SK-N-SH treated with all-trans-retinoic acid at 6 μM for 48 hours (cell line): ENCODE measurements at regions not wholly inside any gene's neighbourhood (a gene's known extent, or its start where the extent isn't known, plus 50 kb on each side); places are given as distances from the start of the nearest gene placed in this dataset.
A peak's percentile ranks its signal among the peaks of the same experiment; 100 is the strongest.
"Not testable (repeated sequence)": the region's sequence is repeated elsewhere in the genome, so short reads cannot be mapped to it uniquely, and the experiment has no call there.

Source experiments
- ATAC-seq: fragments of 200-7000 bp; cut with Tn5 transposase; 3 replicates; pipeline ENCODE4 v1.9.1; 2020; ENCODE audit warnings: mild to moderate bottlenecking, moderate library complexity
- BACH2 ChIP-seq: fragments of 250-450 bp; sonication (Bioruptor Pico); IDR thresholded peaks from 2 replicates; pipeline ENCODE4 v1.9.0; 2021; ENCODE audit warnings: mild to moderate bottlenecking, borderline replicate concordance
- CSDC2 ChIP-seq: fragments of 250-450 bp; sonication (Bioruptor Pico); IDR thresholded peaks from 2 replicates; pipeline ENCODE4 v1.5.0; 2020; ENCODE audit warnings: mild to moderate bottlenecking, moderate library complexity
- ESRRG ChIP-seq: fragments of 250-450 bp; sonication (Bioruptor Pico); IDR thresholded peaks from 2 replicates; pipeline ENCODE4 v1.6.1; 2021; ENCODE audit warnings: mild to moderate bottlenecking
- GLIS3 ChIP-seq: fragments of 250-450 bp; sonication (Bioruptor Pico); IDR thresholded peaks from 2 replicates; pipeline ENCODE4 v1.5.0; 2020; ENCODE audit warnings: mild to moderate bottlenecking, moderate library complexity
- ISL1 ChIP-seq: fragments of 250-450 bp; sonication (Bioruptor Pico); IDR thresholded peaks from 2 replicates; pipeline ENCODE4 v2.1.2; 2022; ENCODE audit warnings: mild to moderate bottlenecking, moderate library complexity
- OSR1 ChIP-seq: fragments of 250-450 bp; sonication (Bioruptor Pico); IDR thresholded peaks from 2 replicates; pipeline ENCODE4 v1.8.0; 2022; ENCODE audit warnings: moderate library complexity, mild to moderate bottlenecking, inconsistent platforms
- PPARA ChIP-seq: fragments of 250-450 bp; sonication (Bioruptor Pico); IDR thresholded peaks from 2 replicates; pipeline ENCODE4 v1.5.0; 2020; ENCODE audit warnings: mild to moderate bottlenecking, borderline replicate concordance
- RARB ChIP-seq: fragments of 250-450 bp; sonication (Bioruptor Pico); IDR thresholded peaks from 2 replicates; pipeline ENCODE4 v1.8.0; 2021; ENCODE audit warnings: mild to moderate bottlenecking, moderate library complexity
- SNAI2 ChIP-seq: fragments of 250-450 bp; sonication (Bioruptor Pico); IDR thresholded peaks from 2 replicates; pipeline ENCODE4 v1.5.0; 2020; ENCODE audit warnings: mild to moderate bottlenecking, moderate library complexity
- TCF4 ChIP-seq: fragments of 250-450 bp; sonication (Bioruptor Pico); IDR thresholded peaks from 2 replicates; pipeline ENCODE4 v1.8.0; 2021; ENCODE audit warnings: mild to moderate bottlenecking, moderate library complexity, borderline replicate concordance
- TSHZ2 ChIP-seq: fragments of 250-450 bp; sonication (Bioruptor Pico); IDR thresholded peaks from 2 replicates; pipeline ENCODE4 v1.5.0; 2020; ENCODE audit warnings: mild to moderate bottlenecking, moderate library complexity
- ZFP3 ChIP-seq: fragments of 250-450 bp; sonication (Bioruptor Pico); IDR thresholded peaks from 2 replicates; pipeline ENCODE4 v1.5.0; 2020; ENCODE audit warnings: mild to moderate bottlenecking, moderate library complexity
- ZFP30 ChIP-seq: fragments of 450-650 bp; formaldehyde crosslinking; IDR thresholded peaks from 2 replicates; pipeline ENCODE4 v1.5.0; 2022; ENCODE audit warnings: mild to moderate bottlenecking, moderate library complexity
- ZNF565 ChIP-seq: fragments of 450-650 bp; formaldehyde crosslinking; conservative IDR thresholded peaks from 2 replicates; pipeline ENCODE4 v1.5.0; 2020; ENCODE audit warnings: low read depth, mild to moderate bottlenecking, moderate library complexity
- ZNF70 ChIP-seq: fragments of 450-650 bp; formaldehyde crosslinking; IDR thresholded peaks from 2 replicates; pipeline ENCODE4 v1.5.0; 2020; ENCODE audit warnings: mild to moderate bottlenecking, moderate library complexity
- ZNF8 ChIP-seq: fragments of 450-650 bp; formaldehyde crosslinking; IDR thresholded peaks from 2 replicates; pipeline ENCODE4 v1.5.0; 2020; ENCODE audit warnings: mild to moderate bottlenecking, moderate library complexity
- TF ChIP-seq, protein P1 (sequence below): fragments of 250-450 bp; sonication (Bioruptor Pico); IDR thresholded peaks from 2 replicates; pipeline ENCODE4 v1.5.1; 2020; ENCODE audit warnings: low read depth, mild to moderate bottlenecking, moderate library complexity
- TF ChIP-seq, protein P2 (sequence below): fragments of 250-450 bp; sonication (Bioruptor Pico); IDR thresholded peaks from 2 replicates; pipeline ENCODE4 v1.8.0; 2020; ENCODE audit warnings: mild to moderate bottlenecking, moderate library complexity, borderline replicate concordance
- TF ChIP-seq, protein P3 (sequence below): fragments of 250-450 bp; sonication (Bioruptor Pico); IDR thresholded peaks from 2 replicates; pipeline ENCODE4 v1.8.0; 2021; ENCODE audit warnings: low read depth, mild to moderate bottlenecking, moderate library complexity, borderline replicate concordance

DNA sequence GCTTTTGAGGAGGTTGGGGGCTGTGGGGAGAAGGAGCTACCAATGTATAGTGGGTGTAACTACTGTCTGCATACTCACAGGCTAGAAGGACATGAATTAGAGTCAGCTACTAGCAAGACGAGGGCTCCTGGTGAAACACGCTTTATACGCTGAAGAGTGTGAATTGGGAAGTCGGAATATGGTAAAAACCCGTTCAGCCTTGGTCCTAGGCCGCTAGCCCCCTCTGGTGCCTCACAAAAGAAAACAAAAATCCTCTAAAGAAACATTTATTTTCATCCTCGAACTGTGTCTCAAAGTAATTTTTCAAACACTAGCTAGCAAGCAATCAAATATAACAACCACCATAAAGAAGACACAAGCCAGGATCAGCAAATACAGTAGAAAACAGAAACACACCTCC, 338.1 kb upstream of the SEMA3C start (continued):
- TF ChIP-seq OSR1 (CRISPR knock-in tag) = no peak
- TF ChIP-seq, protein P1, sequence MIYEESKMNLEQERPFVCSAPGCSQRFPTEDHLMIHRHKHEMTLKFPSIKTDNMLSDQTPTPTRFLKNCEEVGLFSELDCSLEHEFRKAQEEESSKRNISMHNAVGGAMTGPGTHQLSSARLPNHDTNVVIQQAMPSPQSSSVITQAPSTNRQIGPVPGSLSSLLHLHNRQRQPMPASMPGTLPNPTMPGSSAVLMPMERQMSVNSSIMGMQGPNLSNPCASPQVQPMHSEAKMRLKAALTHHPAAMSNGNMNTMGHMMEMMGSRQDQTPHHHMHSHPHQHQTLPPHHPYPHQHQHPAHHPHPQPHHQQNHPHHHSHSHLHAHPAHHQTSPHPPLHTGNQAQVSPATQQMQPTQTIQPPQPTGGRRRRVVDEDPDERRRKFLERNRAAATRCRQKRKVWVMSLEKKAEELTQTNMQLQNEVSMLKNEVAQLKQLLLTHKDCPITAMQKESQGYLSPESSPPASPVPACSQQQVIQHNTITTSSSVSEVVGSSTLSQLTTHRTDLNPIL = no peak

GRCh38 chr7:81248420-81248819, 329.6 kb upstream of the SEMA3C start:
- TF ChIP-seq ZFP3 (CRISPR knock-in tag) = no peak
- ATAC-seq = no peak

DNA sequence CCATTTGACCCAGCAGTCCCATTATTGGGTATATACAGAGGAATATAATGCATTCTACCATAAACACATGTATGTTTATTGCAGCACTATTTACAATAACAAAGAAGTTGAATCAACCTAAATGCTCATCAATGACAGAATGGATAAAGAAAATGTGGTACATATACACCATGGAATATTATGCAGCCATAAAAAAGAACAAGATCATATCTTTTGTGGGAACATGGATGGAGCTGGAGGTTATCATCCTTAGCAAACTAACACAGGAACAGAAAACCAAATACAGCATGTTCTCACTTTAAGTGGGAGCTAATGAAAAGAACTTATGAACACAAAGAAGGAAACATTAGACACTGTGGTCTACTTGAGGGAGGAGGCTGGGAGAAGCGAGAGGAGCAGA, 328.5 kb upstream of the SEMA3C start:
- ATAC-seq = not testable (repeated sequence)
- TF ChIP-seq ZNF8 (CRISPR knock-in tag) = peak; percentile 87
- TF ChIP-seq, all 23 proteins: peak for 1; not testable (repeated sequence) for 22

DNA sequence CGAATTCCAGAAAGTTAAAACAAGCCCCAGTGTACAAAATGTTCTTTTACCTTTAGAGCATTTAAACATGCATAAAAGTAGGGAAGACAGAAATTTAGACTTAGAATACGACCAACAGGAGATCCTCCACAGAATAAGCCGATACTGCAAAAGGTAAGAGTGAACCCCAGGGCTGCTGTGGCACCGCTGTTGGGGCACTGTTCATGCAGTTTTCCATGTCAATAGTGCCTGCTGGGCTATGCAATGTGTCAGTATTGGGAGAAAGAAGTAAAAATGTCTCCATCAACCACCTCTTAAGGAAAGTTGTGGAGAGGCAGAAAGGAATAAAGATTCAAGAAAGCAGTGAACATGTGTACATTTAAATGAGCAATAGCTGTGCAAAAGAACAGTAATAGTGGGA, 326.5 kb upstream of the SEMA3C start:
- ATAC-seq = no peak
- no peak for TF ChIP-seq ZFP3 (CRISPR knock-in tag)
- TF ChIP-seq RARB (CRISPR knock-in tag) = no peak

DNA sequence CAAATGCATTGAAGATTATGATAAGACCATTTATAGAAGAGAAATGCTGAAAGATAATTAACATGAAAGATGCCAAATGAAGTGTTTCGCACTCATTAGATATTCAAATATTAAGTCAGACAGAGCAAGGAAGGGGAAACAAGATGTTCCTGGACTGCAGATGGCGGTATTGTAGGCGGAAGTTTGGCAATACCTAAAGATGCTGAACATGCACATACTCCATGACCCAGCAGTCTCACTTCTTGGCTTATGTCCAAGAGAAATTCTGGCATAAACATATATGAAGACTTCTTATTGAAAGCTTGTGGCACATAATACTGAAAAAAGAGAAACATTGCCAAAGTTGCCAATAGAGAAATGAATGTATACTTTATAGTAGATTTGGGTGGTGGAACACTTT, 325.4 kb upstream of the SEMA3C start:
- TF ChIP-seq PPARA (CRISPR knock-in tag) (no peak), CSDC2 (CRISPR knock-in tag) (no peak), TSHZ2 (CRISPR knock-in tag) (no peak)
- TF ChIP-seq, protein P2, sequence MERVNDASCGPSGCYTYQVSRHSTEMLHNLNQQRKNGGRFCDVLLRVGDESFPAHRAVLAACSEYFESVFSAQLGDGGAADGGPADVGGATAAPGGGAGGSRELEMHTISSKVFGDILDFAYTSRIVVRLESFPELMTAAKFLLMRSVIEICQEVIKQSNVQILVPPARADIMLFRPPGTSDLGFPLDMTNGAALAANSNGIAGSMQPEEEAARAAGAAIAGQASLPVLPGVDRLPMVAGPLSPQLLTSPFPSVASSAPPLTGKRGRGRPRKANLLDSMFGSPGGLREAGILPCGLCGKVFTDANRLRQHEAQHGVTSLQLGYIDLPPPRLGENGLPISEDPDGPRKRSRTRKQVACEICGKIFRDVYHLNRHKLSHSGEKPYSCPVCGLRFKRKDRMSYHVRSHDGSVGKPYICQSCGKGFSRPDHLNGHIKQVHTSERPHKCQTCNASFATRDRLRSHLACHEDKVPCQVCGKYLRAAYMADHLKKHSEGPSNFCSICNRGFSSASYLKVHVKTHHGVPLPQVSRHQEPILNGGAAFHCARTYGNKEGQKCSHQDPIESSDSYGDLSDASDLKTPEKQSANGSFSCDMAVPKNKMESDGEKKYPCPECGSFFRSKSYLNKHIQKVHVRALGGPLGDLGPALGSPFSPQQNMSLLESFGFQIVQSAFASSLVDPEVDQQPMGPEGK (CRISPR knock-in tag) = no peak
- TF ChIP-seq, protein P3, sequence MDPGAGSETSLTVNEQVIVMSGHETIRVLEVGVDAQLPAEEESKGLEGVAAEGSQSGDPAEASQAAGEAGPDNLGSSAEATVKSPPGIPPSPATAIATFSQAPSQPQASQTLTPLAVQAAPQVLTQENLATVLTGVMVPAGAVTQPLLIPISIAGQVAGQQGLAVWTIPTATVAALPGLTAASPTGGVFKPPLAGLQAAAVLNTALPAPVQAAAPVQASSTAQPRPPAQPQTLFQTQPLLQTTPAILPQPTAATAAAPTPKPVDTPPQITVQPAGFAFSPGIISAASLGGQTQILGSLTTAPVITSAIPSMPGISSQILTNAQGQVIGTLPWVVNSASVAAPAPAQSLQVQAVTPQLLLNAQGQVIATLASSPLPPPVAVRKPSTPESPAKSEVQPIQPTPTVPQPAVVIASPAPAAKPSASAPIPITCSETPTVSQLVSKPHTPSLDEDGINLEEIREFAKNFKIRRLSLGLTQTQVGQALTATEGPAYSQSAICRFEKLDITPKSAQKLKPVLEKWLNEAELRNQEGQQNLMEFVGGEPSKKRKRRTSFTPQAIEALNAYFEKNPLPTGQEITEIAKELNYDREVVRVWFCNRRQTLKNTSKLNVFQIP = no peak
- no peak for ATAC-seq

GRCh38 chr7:81236560-81236959, 317.7 kb upstream of the SEMA3C start:
- no peak for ATAC-seq
- TF ChIP-seq BACH2 (CRISPR knock-in tag) (no peak), PPARA (CRISPR knock-in tag) (no peak), TSHZ2 (CRISPR knock-in tag) (no peak), GLIS3 (CRISPR knock-in tag) (no peak), OSR1 (CRISPR knock-in tag) (no peak), TCF4 (CRISPR knock-in tag) (no peak), ZNF565 (CRISPR knock-in tag) (no peak), ZNF70 (CRISPR knock-in tag) (no peak), SNAI2 (CRISPR knock-in tag) (no peak), CSDC2 (CRISPR knock-in tag) (no peak), ZFP3 (CRISPR knock-in tag) (no peak), ZNF8 (CRISPR knock-in tag) (no peak), RARB (CRISPR knock-in tag) (no peak), ZFP30 (CRISPR knock-in tag) (no peak), ISL1 (CRISPR knock-in tag) (no peak), ESRRG (CRISPR knock-in tag) (no peak)
- TF ChIP-seq, protein P1 = no peak
- TF ChIP-seq, protein P3 = no peak
